ENCODE measurements at regions not wholly inside any gene's neighbourhood (a gene's known extent, or its start where the extent isn't known, plus 50 kb on each side); places are given as distances from the start of the nearest gene placed in this dataset.

DNA sequence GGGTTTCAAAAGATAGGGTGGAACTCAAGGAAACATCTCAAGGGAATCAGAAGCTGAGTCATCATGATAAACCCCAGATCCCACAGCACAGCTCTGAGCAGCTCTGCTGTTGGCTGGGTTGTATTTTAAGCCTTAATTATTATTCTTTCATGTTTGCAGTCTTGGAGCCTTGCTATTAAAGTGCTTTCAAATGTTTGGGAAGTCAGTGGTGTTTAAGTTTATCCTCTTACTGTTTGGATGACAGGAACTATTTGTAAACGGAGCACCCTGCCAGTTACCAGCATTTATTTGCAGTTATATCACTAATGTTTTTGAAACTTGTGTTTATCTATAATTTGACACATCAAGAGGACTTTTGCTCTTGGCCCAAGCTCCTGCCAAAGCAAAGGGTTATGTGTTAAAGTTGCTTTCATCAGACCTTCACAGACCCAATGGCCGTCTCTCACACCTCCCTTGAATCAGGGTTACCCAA lies 141.1 kb upstream of the SPDL1 start:
- TF ChIP-seq, protein P1, sequence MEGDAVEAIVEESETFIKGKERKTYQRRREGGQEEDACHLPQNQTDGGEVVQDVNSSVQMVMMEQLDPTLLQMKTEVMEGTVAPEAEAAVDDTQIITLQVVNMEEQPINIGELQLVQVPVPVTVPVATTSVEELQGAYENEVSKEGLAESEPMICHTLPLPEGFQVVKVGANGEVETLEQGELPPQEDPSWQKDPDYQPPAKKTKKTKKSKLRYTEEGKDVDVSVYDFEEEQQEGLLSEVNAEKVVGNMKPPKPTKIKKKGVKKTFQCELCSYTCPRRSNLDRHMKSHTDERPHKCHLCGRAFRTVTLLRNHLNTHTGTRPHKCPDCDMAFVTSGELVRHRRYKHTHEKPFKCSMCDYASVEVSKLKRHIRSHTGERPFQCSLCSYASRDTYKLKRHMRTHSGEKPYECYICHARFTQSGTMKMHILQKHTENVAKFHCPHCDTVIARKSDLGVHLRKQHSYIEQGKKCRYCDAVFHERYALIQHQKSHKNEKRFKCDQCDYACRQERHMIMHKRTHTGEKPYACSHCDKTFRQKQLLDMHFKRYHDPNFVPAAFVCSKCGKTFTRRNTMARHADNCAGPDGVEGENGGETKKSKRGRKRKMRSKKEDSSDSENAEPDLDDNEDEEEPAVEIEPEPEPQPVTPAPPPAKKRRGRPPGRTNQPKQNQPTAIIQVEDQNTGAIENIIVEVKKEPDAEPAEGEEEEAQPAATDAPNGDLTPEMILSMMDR (conservative IDR thresholded peaks at IDR 0.05; ENCODE audit: low read depth, low read length): no peak
- no peak for TF ChIP-seq EZH2 (IDR thresholded peaks at IDR 0.05; ENCODE audit: borderline replicate concordance, low read depth, low read length, poor library complexity, severe bottlenecking)

Measured in A673 (cell line).